ENCODE measurements at regions not wholly inside any gene's neighbourhood (a gene's known extent, or its start where the extent isn't known, plus 50 kb on each side); places are given as distances from the start of the nearest gene placed in this dataset.

- no peak for TF ChIP-seq POLR2A (IDR thresholded peaks at IDR 0.05)
- TF ChIP-seq, protein P1, sequence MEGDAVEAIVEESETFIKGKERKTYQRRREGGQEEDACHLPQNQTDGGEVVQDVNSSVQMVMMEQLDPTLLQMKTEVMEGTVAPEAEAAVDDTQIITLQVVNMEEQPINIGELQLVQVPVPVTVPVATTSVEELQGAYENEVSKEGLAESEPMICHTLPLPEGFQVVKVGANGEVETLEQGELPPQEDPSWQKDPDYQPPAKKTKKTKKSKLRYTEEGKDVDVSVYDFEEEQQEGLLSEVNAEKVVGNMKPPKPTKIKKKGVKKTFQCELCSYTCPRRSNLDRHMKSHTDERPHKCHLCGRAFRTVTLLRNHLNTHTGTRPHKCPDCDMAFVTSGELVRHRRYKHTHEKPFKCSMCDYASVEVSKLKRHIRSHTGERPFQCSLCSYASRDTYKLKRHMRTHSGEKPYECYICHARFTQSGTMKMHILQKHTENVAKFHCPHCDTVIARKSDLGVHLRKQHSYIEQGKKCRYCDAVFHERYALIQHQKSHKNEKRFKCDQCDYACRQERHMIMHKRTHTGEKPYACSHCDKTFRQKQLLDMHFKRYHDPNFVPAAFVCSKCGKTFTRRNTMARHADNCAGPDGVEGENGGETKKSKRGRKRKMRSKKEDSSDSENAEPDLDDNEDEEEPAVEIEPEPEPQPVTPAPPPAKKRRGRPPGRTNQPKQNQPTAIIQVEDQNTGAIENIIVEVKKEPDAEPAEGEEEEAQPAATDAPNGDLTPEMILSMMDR (IDR thresholded peaks at IDR 0.05): no peak
Measured at GRCh38 chr4:189498457-189498856, 442.2 kb upstream of the FRG1 start.
